ENCODE measurements at regions not wholly inside any gene's neighbourhood (a gene's known extent, or its start where the extent isn't known, plus 50 kb on each side); places are given as distances from the start of the nearest gene placed in this dataset.

GRCh38 chr18:6648581-6648980 is 80.9 kb upstream of the ARHGAP28 start:
- Histone ChIP-seq H4K20me1 (ENCODE audit: control insufficient read depth, insufficient read depth, low read length, poor library complexity, severe bottlenecking) (no peaks in the 10 kb centered on the region), H2AFZ (ENCODE audit: insufficient read depth, low read depth, low read length, poor library complexity, severe bottlenecking) (no peak overlapping the region), H3K27me3 (replicated peaks in 1 of 4; ENCODE audit: control extremely low read depth in 1 of 4, control insufficient read depth in 3 of 4, insufficient read depth in 4 of 4, low read length in 3 of 4) (no peaks in the 10 kb centered on the region), H3K79me2 (ENCODE audit: control insufficient read depth, insufficient read depth, low read length) (no peaks in the 10 kb centered on the region), H3K9me3 (ENCODE audit: control extremely low read depth in 1 of 3, control insufficient read depth in 2 of 3, insufficient read depth in 1 of 3, low read length in 2 of 3) (peaks cover 0 to 9% (median 0%) of the 10 kb centered on the region in 3 donors), H3K4me1 (ENCODE audit: control insufficient read depth in 2 of 2, insufficient read depth in 2 of 2, low read length in 2 of 2) (no peaks in the 10 kb centered on the region), H3K36me3 (replicated peaks in 1 of 2; ENCODE audit: control extremely low read depth in 1 of 2, control insufficient read depth in 1 of 2, extremely low read depth in 1 of 2, insufficient read depth in 2 of 2, low read length in 1 of 2) (no peaks in the 10 kb centered on the region), H3K4me2 (replicated peaks; ENCODE audit: low read depth, low read length, poor library complexity, severe bottlenecking) (no peak overlapping the region), H3K9ac (ENCODE audit: low read length) (no peak overlapping the region), H3K4me3 (ENCODE audit: control extremely low read depth in 1 of 5, extremely low read depth in 1 of 5, insufficient read depth in 1 of 5, low read depth in 2 of 5, low read length in 4 of 5) (no peak overlapping the region), H3K27ac (ENCODE audit: low read length in 2 of 2) (no peak overlapping the region)
- ChIA-PET POLR2A (no interaction called here), CTCF (no interaction called here)
- no peaks in the 10 kb centered on the region for H3K9me3 Mint-ChIP-seq (ENCODE audit: insufficient read depth)
- H3K27ac Mint-ChIP-seq = no peak overlapping the region
- H3K4me3 Mint-ChIP-seq = no peak overlapping the region
- intact Hi-C loops (cut with micrococcal nuclease) = no loop called here
- no peaks in the 10 kb centered on the region for H3K4me1 Mint-ChIP-seq
- TF ChIP-seq, protein P1, sequence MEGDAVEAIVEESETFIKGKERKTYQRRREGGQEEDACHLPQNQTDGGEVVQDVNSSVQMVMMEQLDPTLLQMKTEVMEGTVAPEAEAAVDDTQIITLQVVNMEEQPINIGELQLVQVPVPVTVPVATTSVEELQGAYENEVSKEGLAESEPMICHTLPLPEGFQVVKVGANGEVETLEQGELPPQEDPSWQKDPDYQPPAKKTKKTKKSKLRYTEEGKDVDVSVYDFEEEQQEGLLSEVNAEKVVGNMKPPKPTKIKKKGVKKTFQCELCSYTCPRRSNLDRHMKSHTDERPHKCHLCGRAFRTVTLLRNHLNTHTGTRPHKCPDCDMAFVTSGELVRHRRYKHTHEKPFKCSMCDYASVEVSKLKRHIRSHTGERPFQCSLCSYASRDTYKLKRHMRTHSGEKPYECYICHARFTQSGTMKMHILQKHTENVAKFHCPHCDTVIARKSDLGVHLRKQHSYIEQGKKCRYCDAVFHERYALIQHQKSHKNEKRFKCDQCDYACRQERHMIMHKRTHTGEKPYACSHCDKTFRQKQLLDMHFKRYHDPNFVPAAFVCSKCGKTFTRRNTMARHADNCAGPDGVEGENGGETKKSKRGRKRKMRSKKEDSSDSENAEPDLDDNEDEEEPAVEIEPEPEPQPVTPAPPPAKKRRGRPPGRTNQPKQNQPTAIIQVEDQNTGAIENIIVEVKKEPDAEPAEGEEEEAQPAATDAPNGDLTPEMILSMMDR (IDR thresholded peaks at IDR 0.05) = no peak
- no peak for TF ChIP-seq EZH2 (IDR thresholded peaks at IDR 0.05; ENCODE audit: borderline replicate concordance, insufficient read depth, low read depth, low read length, poor library complexity, severe bottlenecking)
- H3K27me3 Mint-ChIP-seq = no peaks in the 10 kb centered on the region
- no peak for ATAC-seq (ENCODE audit: low read depth)
- DNase-seq = no peak
- no CpG with 5 or more reads among the region's 1 CpG for WGBS (ENCODE audit: insufficient coverage)

DNA sequence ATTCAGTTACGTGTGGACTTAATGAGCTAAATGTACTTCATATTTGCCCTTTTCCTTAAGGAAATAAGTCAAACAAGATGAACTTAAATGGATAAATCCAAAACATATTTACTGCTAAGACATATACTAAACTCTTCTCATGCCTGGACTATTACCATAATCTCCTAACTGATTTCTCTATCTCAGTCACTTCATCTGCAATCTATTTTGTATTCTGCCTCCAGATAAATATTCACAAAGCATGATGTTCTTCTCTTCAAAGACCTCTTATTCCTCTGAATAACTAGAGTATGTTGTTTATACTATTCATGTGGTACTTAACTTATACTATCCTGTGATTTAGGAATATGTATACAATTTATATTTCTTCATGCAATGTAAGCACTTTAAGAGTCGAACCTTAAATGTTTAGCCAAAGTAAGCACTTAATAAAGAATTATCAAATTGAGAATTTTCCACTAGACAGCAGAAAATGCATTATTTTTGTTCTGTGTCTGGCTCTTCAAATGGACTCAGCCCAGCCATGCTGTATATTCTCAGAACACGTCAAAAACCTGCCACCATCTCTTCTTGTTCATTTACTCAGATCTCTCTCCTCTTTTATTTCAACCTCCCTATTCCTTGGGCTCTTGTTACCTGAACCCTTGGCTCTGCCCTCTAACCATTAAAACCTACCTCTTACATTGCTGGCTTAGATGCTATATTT is 79.9 kb upstream of the ARHGAP28 start:
- 90% methylated on average over 1 of the region's 3 CpGs for WGBS (ENCODE audit: insufficient coverage)
- no peak overlapping the region for H3K4me3 ChIP-seq (ENCODE audit: control extremely low read depth in 1 of 5, extremely low read depth in 1 of 5, insufficient read depth in 1 of 5, low read depth in 2 of 5, low read length in 4 of 5)
- H3K27me3 ChIP-seq (replicated peaks in 1 of 4; ENCODE audit: control extremely low read depth in 1 of 4, control insufficient read depth in 3 of 4, insufficient read depth in 4 of 4, low read length in 3 of 4) = no peaks in the 10 kb centered on the region
- CTCF ChIA-PET = no interaction called here
- intact Hi-C loops (cut with micrococcal nuclease) = no loop called here
- H3K36me3 ChIP-seq (replicated peaks in 1 of 2; ENCODE audit: control extremely low read depth in 1 of 2, control insufficient read depth in 1 of 2, extremely low read depth in 1 of 2, insufficient read depth in 2 of 2, low read length in 1 of 2) = no peaks in the 10 kb centered on the region
- Mint-ChIP-seq H3K27ac (no peak overlapping the region), H3K9me3 (ENCODE audit: insufficient read depth) (no peaks in the 10 kb centered on the region), H3K4me1 (no peaks in the 10 kb centered on the region), H3K4me3 (no peak overlapping the region), H3K27me3 (no peaks in the 10 kb centered on the region)
- no peak overlapping the region for H3K4me2 ChIP-seq (replicated peaks; ENCODE audit: low read depth, low read length, poor library complexity, severe bottlenecking)
- no peak overlapping the region for H2AFZ ChIP-seq (ENCODE audit: insufficient read depth, low read depth, low read length, poor library complexity, severe bottlenecking)
- ATAC-seq (ENCODE audit: low read depth) (no peak), DNase-seq (no peak)
- H3K4me1 ChIP-seq (ENCODE audit: control insufficient read depth in 2 of 2, insufficient read depth in 2 of 2, low read length in 2 of 2) = no peaks in the 10 kb centered on the region
- H3K27ac ChIP-seq (ENCODE audit: low read length in 2 of 2) = no peak overlapping the region
- TF ChIP-seq, protein P1 (IDR thresholded peaks at IDR 0.05) = no peak
- no peak for TF ChIP-seq EZH2 (IDR thresholded peaks at IDR 0.05; ENCODE audit: borderline replicate concordance, insufficient read depth, low read depth, low read length, poor library complexity, severe bottlenecking)
- POLR2A ChIA-PET = no interaction called here
- no peak overlapping the region for H3K9ac ChIP-seq (ENCODE audit: low read length)
- H3K79me2 ChIP-seq (ENCODE audit: control insufficient read depth, insufficient read depth, low read length) = no peaks in the 10 kb centered on the region
- peaks cover 0 to 9% (median 0%) of the 10 kb centered on the region in 3 donors for H3K9me3 ChIP-seq (ENCODE audit: control extremely low read depth in 1 of 3, control insufficient read depth in 2 of 3, insufficient read depth in 1 of 3, low read length in 2 of 3)
- H4K20me1 ChIP-seq (ENCODE audit: control insufficient read depth, insufficient read depth, low read length, poor library complexity, severe bottlenecking) = no peaks in the 10 kb centered on the region
